CD4-positive, alpha-beta T cell treated with Interleukin-17A for 1 hour (primary cell): ENCODE measurements at regions not wholly inside any gene's neighbourhood (a gene's known extent, or its start where the extent isn't known, plus 50 kb on each side); places are given as distances from the start of the nearest gene placed in this dataset.
"Not testable (repeated sequence)": the region's sequence is repeated elsewhere in the genome, so short reads cannot be mapped to it uniquely, and the experiment has no call there.

Experiments
- DNase-seq: peaks from one replicate; pipeline ENCODE4 v3.0.0-alpha.2; 2020

- DNase-seq: no peak
These were observed 165.1 kb downstream of the FBXO4 start for GRCh38 chr5:42090162-42090561.

- not testable (repeated sequence) for DNase-seq
These were observed 174.8 kb downstream of the FBXO4 start for GRCh38 chr5:42099846-42100245.

- no peak for DNase-seq
These were observed 183.4 kb downstream of the FBXO4 start for GRCh38 chr5:42108468-42108867.

GRCh38 chr5:42109006-42109572, 184.0 kb downstream of the FBXO4 start:
- DNase-seq: no peak

DNA sequence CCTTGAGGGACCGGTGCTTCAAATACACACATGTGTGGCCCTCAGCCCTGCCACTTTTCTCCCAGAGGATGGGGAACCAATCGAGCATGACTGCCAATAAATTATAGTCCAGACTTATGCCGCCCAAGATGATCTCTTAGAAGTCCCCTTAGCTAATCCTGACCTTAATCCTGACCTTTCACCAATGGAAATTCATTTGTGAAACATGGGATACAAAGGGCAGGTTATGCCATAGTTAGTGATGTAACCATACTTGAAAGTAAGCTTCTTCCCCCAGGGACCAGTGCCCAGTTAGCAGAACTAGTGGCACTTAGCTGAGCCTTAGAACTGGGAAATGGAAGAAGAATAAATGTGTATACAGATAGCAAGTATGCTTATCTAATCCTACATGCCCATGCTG, 190.6 kb downstream of the FBXO4 start:
- DNase-seq: not testable (repeated sequence)

GRCh38 chr5:42120070-42120469, 195.0 kb downstream of the FBXO4 start:
- DNase-seq: no peak

DNA sequence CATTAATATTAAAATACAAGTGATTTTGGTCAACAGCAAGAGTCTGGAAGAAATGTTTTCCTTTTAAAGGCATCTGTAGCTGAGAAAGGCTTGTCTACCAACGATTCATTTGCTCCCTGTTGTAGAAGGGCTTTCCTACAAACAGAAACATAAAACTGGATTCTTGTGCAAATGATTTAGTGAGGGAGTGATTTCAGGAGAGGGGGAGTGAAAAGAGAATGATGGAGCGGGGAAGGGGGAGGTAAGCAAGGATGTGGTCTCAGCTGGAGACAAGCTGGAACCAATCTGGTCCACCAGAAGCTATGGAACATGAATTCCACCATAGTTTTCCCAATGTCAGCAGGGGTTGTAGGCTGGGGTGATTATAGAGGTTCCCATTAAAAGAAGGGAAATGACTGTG, 196.3 kb downstream of the FBXO4 start:
- DNase-seq: no peak

- no peak for DNase-seq
These were observed 206.0 kb downstream of the FBXO4 start for GRCh38 chr5:42131081-42131480.

DNA sequence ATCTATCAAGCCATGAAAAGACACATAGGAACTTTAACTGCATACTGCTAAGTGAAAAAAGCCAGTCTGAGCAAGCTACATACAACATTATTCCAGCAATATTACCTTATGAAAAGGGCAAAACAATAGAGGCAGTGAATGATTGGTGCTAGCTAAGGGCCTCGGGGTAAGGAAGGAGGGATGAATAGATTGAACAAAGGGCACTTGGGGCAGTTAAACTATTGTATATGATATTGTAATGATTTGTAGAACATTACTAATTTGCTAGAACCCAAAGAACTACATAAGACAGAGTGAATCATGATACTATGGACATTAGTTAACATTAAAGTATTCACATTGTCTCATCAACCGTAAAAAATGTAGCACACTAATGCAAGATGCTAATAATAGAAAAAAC, 218.3 kb downstream of the FBXO4 start:
- DNase-seq: no peak

DNA sequence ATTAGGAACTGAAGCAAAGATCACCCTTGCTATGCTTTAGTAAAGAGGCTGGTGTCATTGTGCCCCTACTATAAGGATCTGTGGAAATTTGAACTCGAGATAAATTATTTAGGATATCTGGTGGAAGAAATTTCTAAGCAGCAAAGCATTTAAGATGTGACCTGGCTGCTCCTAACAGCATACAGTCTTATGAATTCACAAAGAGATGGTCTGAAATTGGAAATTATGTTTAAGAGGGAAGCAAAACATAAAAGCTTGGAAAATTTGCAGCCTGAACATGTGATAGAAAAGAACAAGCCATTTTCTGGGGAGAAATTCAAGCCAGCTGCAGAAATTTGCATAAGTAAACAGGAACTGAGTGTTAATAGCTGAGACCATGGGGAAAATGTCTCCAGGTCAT, 223.7 kb downstream of the FBXO4 start:
- no peak for DNase-seq

- DNase-seq: no peak
These were observed 232.1 kb downstream of the FBXO4 start for GRCh38 chr5:42157215-42157614.

- no peak for DNase-seq
These were observed 238.0 kb downstream of the FBXO4 start for GRCh38 chr5:42163083-42163482.

GRCh38 chr5:42168091-42168670, 243.1 kb downstream of the FBXO4 start:
- DNase-seq: no peak

- not testable (repeated sequence) for DNase-seq
These were observed 247.1 kb upstream of the GHR start for GRCh38 chr5:42176118-42176517.

GRCh38 chr5:42179843-42180242, 243.4 kb upstream of the GHR start:
- DNase-seq: not testable (repeated sequence)

DNA sequence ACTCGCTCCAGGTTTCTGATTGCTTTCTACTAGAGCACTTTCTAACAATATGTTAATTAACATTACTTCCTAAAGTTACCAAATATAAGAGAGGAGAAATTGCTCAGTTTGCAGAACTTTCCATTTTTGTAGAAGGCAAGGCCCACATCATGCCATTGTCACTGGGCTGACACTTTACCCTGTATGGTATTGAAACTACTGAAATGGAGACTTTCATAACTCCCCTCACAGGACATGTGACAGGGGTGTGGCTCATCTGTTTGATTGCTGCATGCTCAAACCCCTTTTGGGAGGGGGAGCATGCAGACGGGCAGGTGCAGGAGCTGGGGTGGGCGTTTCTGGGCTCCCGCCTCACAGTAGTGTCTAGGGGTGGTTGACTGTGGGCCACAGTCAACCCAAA, 206.3 kb upstream of the GHR start:
- no peak for DNase-seq

DNA sequence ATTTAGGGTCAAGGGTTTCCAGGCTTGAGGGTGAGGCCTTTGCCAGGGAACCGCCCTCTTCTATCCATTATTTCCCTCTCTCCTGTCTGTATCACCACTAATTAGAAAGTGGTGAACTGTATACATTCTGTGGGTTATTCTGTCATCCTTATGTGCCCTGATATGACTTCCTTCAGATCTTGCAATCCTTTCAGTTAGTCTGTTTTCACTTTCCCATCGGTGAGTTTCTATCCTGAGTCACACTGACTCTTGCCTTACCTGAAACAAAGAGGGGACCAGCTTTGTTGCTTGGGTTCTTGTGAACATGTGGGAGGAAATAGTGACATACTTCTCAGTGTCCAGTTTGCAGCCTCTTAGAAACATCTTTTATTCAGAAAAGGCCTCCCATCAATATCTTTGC, 205.4 kb upstream of the GHR start:
- no peak for DNase-seq

- no peak for DNase-seq
These were observed 198.2 kb upstream of the GHR start for GRCh38 chr5:42225009-42225408.

GRCh38 chr5:42228279-42228678, 195.0 kb upstream of the GHR start:
- DNase-seq: no peak

DNA sequence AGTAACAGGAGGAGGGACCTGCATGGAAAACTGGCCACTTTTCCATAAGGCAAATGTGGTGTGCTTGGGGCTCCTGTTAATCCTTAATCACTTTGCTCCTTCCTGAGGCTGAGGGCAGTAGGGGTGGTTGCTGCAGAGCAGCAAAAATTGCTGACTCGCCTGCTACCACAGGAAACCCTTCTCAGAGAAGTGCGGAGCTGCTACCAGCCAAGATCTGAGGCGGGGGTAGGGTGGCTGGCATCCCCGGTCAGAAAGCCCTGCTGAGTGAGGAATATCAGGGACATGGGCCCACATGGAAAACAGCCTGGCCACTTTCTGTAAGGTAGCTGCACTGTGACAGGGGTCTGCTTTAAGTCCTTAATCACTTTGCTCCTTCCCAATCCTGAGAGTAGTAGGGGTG, 192.4 kb upstream of the GHR start:
- no peak for DNase-seq

DNA sequence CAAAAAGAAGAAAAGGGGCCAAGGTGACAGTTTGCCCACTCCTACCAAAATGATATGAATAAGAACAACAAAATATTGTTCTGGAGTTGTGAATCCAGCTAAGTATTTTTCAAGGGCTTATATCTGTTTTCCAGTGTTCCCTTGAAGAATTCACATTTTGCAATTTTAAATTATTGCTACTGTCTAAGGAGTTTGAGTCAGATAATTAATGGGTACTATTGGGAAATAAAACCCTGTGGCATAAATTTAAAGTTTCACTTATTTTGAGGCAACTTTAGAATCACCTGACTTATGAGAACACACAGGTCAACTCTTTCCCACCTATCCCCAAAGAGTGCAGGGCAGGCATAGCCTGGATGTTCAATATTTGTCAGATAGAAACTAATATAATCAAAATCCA, 188.0 kb upstream of the GHR start:
- DNase-seq: no peak

DNA sequence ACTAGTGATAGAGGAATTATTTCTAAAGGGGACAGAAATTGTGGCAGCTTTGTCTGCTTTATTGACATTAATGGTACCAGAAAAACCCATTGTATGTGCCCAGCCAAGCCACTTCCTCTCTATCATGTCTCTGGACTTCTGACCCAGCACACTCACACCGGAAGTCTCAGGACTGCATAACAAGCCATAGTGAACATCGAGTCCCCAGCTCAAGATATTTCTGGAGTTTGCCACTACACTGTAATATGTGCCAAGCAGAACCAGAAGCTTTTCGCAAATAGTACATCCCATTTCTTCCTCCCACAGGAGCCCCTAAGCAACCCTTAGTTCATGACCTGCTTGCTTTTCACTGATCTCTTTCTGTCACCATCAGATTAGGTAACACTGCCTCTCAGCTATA, 187.4 kb upstream of the GHR start:
- no peak for DNase-seq

GRCh38 chr5:42241636-42242035, 181.6 kb upstream of the GHR start:
- no peak for DNase-seq

DNA sequence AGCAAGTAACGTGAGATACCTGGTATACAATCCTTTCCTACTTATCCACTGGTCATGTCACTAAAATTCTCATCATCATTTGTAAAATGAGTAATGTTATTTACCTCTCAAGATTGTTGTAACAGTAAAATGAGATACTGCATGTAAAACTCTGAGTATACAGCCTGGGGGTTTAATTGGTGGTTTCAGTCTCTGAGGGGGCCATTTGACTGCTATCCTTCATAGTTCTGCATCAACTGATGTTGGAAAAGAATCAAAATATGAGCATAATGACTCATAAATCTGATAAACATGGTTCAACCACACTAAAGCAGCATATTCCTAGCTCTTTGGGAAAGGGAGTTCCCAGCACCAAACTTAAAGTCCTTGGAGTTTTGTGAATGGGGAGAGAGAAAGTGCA, 181.0 kb upstream of the GHR start:
- DNase-seq: no peak

GRCh38 chr5:42242881-42243485, 180.3 kb upstream of the GHR start:
- DNase-seq: no peak
